Uterus (tissue), 2 donors: ENCODE measurements at regions not wholly inside any gene's neighbourhood (a gene's known extent, or its start where the extent isn't known, plus 50 kb on each side); places are given as distances from the start of the nearest gene placed in this dataset.

Experiments used
- CTCF ChIP-seq, 4 experiments: fragments of 200-600 bp in 2 of 4; fragments of 450-650 bp in 2 of 4; sonication (generic) in 2 of 4; IDR thresholded peaks; one replicate each; pipeline ENCODE4 v1.5.1; 2016 to 2019; ENCODE audit warnings: antibody characterized with exemption in 4 of 4, mild to moderate bottlenecking in 2 of 4, moderate library complexity in 1 of 4
- POLR2A ChIP-seq, 2 donors: fragments of 450-650 bp; IDR thresholded peaks; one replicate each; pipeline ENCODE4 v1.6.1; 2016; ENCODE audit warnings: antibody characterized with exemption in 2 of 2, mild to moderate bottlenecking in 1 of 2, moderate library complexity in 1 of 2

- TF ChIP-seq CTCF (IDR thresholded peaks at IDR 0.05) (no peak), POLR2A (IDR thresholded peaks at IDR 0.05) (no peak)
Measured at GRCh38 chr3:177290633-177291032, 93.4 kb upstream of the TBL1XR1 start.
